Non-pigmented ciliary epithelial cell (primary cell): ENCODE measurements at regions not wholly inside any gene's neighbourhood (a gene's known extent, or its start where the extent isn't known, plus 50 kb on each side); places are given as distances from the start of the nearest gene placed in this dataset.

Source experiments
- DNase-seq: peaks from one replicate; pipeline ENCODE4 v3.0.0-alpha.2; 2010; ENCODE audit warnings: low read depth

DNA sequence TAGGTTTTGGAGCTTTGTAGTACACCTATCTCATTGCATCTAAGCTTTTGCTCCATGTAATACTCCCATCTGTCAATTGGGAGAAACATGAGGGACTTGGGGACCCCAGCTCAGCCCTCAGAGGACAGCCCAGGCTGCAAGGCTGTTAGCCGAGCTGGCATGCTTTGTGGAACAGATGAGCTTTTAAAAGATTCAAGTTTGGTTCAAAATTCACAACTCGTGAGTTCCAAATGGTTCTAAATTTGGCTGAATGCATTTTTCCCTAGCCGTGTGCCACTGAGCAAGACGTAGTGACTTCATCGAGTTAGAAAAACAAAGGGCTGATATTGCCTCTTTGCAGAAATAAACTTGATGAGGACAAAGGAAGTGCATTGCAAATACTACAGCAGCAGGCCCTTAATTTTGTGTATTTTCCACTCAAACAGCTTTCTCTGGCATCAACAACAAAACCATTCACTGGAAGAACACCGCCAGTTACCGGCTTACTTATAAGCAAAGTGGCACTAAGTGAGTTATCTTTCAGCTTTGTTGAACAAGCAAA, 165.0 kb upstream of the HS3ST1 start:
- DNase-seq = no peak

DNA sequence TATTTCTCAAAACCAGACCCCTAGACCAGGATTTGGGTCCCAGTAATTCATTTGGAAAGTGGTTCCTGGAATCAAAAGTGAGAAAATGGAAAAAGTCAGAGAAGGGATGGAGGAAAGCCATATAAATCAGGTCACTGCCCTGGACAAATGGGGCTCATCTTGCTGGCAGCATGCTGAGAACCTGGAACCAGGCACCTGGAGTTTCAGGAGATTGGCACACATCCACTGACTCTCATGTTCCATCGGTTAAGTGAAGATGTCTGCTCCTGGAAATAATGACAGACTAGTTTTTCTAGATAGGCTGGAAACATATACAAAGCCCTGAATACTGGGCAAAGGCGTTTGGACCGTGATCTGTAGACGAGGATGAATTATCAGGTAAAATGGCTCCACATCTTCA, 163.6 kb upstream of the HS3ST1 start:
- no peak for DNase-seq

DNA sequence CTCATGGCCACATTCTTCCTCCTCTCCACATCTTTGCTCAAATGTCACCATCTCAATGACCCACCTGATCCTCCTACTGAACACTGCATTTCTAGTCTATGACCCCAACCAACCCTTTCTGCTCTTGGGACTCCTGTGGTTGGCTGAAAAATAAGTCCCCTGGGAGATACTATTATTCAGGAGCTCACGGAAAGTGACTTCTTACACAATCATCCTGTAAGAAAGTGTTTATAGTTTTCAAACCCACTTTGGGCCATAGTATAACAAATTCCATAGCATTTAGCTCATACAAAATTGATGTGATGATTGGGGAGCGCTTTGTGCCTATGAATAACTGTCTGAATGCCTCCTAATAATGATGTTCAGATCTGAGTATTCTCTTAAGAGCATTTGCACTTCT, 161.4 kb upstream of the HS3ST1 start:
- DNase-seq = no peak

DNA sequence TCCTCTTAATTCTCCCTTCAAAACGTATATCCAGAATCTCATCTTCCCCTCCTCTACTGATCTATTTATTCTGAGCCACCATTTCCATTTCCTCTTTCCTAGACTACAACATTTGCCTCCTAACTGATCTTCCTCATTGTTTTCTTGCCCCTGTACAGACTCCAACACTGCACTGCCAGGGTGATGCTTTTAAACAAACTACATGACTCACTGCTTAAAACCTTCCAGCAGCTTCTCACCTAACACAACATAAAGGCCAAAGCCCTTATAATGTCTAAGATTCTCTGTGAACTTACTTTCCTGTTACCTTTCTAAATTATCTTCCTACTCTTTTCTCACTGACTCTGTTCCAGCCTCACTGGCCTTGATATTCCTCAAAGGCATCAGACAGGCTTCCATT, 161.0 kb upstream of the HS3ST1 start:
- no peak for DNase-seq

DNA sequence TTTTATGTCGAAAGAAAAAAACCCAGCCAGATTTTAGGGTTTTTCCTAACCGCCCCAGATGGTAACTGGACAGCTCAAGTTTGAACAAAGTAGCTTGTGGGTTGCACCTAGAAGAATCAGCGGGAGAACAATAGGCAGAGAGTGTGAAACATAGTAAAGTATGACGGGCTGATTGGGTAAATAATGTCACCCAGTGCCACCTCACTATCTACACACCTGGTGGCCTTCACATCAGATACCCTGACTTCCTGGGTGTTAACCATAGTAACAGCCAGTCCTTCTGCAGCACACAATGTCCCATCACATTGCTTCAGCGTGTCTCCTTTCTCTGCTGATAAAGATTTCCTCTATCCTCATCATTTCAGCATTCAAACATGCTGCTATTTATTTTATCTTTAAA, 159.1 kb upstream of the HS3ST1 start:
- no peak for DNase-seq

DNA sequence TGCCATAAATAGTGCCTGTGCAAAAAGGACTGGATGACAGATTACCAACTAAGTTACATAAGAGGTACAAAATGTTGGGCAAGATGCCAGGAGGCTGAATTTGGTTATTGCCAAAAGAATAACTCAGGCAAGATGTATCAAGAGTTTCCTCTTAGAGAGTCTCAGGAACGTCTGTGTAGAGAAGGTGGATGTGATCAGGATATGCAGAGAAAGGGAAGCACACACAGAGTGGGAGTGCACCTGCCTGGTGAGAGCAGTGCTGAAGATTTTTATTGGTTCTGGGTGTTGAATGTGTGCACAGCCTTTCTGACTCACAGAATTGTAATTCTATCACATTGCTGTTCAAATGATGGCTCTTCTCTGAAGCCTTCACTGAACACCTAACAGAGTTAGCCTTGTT, 156.8 kb upstream of the HS3ST1 start:
- no peak for DNase-seq

DNA sequence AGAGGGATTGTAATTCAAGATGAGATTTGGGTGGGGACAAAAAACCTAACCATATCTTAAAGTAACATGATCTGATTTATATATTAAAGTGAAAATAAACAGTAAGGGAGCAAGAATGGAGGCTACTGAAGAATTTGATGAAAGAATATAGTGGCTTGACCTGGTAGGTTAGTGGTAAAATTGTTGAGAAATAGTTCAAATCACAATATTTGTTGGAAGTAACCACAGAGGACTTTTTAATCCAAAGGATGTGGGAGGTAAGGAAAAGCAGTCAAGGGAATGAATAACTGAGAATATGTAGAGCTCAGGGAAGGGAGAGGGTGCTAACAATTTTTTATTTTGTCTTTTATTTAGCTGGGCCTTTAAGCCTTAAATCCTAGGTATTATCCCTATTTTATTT, 139.8 kb upstream of the HS3ST1 start:
- no peak for DNase-seq

DNA sequence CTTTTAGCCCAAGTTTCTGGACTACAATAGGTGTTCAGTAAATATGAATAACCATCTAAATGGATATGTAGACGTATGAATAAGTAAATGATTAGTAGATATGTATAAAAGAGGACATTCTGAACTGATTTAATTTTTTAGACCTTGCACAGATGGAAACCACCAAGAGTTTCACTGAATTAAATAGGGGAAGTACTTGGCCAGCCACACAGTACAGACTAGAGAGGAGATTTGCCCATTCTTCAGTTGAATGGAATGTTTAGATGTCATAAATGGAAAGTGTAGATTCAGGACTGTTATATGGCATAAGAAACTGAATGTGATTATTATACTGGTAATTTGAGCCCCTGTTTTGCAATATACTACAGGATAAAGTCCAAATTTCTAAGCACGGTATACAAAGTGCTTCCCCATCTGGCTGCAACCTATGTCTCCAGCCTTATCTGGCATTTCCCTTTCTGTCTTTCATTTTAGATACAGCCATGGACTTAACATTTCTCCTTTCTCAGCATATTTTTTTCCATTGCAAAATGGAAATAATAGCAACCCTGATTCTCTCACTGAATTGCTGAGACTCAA, 137.8 kb upstream of the HS3ST1 start:
- no peak for DNase-seq

DNA sequence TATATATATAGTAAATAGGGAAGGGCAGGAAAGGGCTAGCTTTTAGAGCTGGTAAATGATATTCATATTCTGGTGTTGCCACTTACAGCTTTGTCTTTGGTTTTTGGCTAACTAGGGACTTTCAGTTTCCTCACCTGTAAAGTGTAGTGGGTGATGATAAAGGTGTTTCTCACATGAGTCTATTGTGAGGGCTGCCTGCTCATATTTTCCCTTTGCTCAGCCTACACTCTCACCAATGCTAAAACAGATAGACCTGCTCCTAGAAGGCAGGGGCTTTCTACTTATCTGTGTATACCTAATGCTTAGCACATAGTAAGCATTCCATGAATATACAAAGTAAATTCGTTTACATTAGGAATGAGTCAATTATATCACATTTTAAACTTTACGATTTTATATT, 137.2 kb upstream of the HS3ST1 start:
- DNase-seq = no peak

DNA sequence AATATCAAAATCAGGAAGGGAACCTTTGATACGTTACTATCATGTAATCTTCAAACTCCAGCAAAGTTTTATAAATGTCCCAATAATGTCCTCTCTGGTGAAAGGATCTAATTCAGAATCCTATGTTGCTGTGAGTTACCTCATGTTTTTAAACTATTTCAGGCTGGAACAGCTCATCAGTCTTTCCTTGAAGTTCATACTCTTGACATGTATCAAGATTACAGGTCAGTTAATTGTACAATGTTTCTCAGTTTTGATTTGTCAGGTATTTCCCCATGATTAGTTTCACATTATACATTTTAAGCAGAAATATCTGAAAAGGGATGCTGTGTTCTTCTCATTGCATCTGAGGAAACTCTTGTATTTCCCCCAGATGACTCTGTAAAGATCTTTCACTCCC, 136.5 kb upstream of the HS3ST1 start:
- DNase-seq = no peak

DNA sequence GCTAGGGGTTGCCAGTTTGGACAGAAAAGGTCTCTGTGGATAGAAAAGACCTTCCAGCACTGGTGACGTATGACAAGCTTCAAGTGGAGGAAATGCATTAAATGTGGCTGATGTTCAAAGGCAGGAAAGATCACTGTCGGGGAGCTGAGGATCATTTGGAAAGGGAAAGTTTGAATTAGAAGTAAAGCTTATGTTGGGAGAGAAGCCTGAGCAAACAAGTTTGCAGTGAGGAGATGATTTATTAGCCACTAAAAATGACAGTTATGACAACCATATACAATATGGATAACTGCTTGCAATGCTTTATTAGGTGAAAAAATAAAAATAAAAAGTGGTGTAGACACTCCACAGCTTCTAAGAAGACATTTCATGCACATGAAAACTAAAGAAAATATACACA, 135.3 kb upstream of the HS3ST1 start:
- no peak for DNase-seq

DNA sequence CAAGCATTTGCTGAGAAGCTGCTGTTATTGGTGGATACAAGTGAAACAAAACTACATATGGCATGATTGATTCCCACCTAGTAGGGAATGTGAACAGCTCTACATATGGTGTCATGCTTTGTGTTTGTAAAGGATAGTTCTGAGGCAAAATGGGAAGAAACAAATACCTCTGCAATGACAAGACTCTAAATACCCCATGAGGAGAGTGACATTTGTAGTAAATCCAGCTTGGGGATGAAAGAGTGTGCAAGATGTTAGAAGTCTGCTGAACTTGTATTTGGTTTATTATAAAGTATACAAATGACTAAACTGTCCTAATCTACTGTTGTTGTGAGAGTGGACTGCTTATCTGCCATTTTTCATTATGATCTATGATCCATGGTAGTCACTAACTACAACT, 120.8 kb upstream of the HS3ST1 start:
- DNase-seq = no peak

DNA sequence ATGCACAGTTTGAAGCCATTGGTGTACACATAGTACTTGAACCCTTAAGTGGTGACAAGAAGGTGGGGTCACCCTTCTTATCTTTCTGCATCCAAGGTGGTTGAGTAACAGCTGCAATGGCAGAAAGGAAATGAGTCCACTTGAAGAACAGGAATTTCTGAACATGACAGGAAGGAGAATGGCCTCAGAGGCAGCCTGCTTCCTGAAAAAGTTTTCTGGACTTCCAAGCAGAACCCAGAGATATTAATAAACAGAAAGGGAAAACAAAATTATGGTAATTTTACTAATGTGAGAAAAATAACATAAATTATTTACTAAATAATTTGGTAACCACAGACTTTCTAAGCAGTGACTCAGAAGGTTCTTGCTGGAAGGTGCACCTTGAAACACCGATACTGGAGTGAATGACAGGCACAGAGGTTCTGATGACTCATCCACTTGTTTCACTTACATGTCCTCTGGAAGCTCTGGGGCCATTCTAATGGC, 119.9 kb upstream of the HS3ST1 start:
- DNase-seq = no peak

DNA sequence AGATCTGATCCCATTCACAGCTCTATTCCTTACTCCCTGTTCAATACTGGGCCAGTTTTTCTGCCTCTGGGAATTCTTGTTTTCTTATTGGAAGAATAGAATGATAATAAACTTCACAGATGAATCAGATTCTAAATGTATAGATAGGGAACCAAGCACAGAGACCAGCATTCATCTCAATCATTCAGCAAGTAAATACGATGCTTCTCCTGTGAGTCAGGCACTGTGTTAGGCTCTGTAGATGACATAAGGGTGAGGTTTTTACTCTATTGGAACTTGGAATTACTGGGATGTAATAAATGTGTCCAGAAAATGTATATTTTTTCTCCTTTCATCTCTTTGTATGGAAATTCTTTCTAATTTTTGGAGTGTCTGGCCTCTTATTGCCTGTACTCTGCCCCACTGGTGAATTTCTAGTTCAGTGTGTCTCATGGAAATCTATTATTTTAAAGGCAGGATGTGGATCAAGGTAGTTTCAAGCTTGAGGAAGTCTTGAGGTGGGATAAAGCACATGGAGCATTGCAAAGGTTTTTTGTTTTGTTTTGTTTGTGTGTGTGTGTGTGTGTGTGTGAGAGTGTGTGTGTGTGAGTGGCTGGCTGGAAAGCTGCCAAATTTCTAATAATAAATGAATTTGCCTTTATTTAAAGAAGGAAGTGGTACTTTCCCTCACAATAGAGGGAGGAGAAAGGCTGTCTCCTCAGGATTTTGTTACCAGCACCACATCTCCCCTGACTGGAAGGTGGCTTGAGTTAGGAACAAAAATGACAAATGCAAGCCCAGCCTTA, 117.9 kb upstream of the HS3ST1 start:
- no peak for DNase-seq

DNA sequence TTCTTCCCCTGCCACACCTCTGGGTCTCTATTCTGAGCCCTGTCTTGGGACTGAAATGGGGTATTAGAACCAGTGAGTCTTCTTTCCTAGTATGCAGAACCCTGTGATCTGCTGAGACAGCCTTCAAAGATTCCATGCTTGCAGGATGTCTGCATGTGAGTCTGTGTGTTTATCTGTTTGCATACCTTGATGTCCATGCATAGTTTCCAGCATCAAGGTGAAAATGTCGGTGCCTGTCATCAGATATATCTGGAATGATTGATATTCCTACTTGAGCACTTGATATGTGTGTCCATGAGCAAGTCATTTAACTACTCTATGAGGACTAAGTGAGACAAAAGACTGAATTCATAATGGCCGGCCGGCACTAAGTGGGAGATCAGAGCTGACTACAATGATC, 117.0 kb upstream of the HS3ST1 start:
- no peak for DNase-seq

DNA sequence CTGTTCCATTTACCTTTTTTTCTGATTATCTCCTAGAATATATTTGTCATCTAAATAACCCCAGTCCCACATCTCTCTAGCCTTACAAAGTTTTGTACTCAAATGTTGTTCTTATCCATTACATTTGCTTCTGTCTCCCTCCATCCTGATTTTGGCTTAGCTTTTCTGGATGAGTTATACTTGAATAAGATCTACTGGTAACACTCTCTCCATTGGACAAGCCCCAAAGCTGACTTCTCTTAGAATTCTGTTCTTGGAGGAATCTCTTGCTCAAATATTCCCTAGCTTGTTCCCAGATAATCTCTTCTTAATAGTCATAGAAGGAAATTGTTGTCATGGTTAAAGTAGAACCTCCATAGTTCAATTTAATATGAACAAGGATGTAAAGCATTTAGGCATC, 115.5 kb upstream of the HS3ST1 start:
- DNase-seq = no peak

DNA sequence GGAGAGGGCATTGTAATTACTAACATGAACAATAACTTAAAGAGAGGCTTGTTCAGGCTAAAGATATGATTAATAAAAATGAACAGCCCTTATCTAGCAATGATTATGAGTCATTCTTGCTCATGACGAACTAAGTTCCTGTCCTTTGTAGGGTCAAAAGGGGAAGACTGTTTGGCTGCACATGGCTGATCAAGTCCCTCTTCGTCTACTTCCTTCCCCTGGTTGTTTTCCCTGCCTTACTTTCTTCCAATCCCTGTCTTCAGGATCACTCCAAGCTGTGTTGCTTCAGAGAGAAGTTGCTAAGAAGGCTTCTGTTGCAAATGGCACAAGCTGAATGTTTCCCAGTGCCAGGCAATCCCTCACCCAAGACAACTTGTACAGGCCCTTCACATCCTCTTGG, 115.0 kb upstream of the HS3ST1 start:
- peak; percentile 55 for DNase-seq

DNA sequence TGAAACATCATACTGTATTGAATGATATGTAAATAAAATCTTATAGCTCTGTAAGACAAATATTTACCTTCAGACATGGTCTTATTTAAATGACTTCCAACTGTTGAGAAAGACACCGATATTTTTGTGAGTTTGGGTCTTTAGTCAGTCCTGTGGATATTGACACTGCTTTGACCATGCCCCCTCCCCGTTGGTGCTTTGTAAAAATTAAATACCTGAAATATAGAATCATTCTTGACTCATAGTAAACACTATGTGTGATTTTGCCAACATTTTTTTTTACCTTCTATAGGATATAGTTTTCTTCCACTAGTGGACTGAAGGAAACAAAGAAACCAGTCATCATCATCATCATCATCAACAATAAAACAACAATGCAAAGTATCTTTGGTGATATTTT, 114.3 kb upstream of the HS3ST1 start:
- no peak for DNase-seq

DNA sequence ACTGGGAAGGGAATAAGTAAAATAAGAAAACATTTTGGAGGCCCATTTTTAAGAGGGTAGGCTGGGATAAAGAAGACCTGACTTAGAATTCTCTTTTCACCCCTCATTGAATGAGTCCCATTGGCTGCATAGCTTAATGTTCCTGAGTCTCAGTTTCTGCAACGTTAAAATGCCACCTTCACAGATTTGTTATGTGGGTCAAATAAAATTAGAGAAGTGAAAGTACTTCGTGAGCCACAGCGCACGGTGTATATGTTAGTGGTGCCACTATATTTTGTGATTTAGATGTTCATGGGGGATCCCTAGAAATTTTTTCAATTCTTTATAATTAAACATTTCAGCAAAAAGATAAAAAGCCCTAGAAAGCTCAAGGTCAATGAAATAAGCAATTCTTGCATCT, 109.2 kb upstream of the HS3ST1 start:
- DNase-seq = no peak

DNA sequence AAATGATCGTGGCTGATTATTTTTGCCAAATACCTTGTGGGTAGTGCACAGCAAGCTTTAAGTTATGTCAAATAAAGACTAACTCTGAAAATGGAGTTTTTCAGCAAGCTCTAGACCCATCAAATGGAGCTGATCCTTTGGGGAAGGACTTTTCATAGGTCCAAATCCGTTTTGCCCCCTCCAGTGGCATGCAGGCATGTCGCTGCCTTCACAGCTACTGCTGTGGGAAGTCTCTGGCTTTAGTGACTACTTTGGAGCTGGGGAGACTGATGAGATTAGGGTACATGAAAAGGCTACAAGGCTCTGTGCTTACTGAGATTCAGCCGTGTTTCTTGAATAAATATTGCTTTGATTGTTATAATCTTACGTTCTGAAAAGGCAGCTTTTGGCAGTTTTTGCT, 106.6 kb upstream of the HS3ST1 start:
- DNase-seq = no peak

DNA sequence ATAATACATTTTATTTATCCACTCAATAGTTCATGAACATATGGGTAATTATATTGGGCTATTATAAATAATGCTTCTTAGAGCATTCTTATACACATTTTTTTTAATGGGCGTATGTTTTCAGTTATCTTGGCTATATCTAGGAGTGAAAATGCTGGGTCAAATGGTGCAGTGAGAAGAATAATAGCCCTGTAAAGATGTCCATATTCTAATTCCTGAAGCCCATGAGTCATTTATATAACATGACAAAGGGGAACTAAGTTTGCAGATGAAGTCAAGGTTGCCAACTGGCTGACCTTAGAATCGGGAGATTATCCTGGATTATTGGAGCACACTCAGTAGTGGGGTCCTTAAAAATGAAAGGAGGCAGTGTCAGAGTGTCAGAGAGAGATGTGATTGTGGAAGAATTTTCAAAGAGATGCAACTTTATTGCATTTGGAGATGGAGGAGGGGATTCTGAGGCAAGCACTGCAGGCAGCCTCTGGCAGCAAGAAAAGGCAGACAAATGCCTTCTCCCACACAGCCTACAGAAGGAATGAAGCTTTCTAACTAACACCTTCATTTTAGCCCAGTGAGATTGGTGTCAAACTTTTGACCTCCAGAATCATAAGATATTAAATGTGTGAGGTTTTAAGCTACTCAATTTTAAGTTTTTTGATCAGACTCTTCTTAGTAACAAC, 106.1 kb upstream of the HS3ST1 start:
- no peak for DNase-seq

DNA sequence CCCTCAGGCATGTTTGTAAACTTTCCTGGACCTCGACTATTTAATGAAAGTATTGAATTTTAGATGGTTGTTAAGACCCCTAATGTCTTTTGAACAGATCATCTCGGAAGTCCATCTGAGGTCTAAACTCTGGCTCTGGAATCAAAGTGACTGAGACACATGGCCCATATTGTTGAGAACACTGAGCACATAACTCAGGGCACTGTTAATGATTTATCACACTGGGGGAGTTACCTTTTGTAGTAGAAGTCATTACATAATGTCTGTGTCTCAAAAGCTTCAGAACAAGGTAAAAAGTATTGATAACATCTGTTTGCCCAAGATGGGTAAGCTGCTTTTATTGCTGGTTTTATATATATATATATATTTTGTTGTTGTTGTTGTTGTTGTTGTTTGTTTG, 103.4 kb upstream of the HS3ST1 start:
- no peak for DNase-seq

DNA sequence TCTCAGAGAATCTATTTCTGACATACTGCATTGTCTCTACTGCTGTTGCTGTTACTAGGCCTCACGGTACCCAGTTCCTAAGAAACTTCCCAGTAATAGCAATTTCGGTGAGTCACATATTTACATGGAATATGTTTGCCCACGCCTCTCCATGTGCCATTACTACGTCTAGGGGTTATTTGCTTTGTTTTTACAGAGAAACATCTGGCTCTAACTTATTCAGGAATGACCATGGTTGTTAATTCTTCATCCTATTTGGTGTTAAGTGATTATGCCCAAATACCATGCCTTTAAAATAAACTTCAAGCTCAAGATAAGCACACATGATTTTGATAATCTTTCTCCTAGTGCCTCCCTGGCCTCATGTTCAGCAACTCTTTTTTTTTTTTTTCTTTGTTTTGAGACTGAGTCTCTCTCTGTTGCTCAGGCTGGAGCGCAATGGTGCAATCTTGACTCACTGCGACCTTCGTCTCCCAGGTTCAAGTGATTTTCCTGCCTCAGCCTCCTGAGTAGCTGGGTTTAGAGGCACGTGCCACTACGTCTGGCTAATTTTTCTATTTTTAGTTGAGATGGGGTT, 101.0 kb upstream of the HS3ST1 start:
- DNase-seq = no peak
